Vagina (tissue), 2 donors: ENCODE measurements at regions not wholly inside any gene's neighbourhood (a gene's known extent, or its start where the extent isn't known, plus 50 kb on each side); places are given as distances from the start of the nearest gene placed in this dataset.

Experiments
- POLR2A ChIP-seq, 2 donors: fragments of 450-650 bp; IDR thresholded peaks; one replicate each; pipeline ENCODE4 v1.6.1; 2017; ENCODE audit warnings: antibody characterized with exemption in 2 of 2, mild to moderate bottlenecking in 2 of 2, moderate library complexity in 2 of 2
- POLR2AphosphoS5 ChIP-seq, 2 donors: sonication (generic); formaldehyde crosslinking; IDR thresholded peaks; one replicate each; pipeline ENCODE4 v1.9.0; 2017; ENCODE audit warnings: antibody characterized with exemption in 2 of 2, mild to moderate bottlenecking in 2 of 2, low read depth in 1 of 2; ENCODE audit not compliant: insufficient read depth in 1 of 2
- TF ChIP-seq, protein P1 (sequence below), 3 experiments: fragments of 450-650 bp in 2 of 3; fragments of 200-600 bp in 1 of 3; sonication (generic) in 1 of 3; IDR thresholded peaks; one replicate each; pipeline ENCODE4 v1.5.1; 2017 to 2019; ENCODE audit warnings: antibody characterized with exemption in 3 of 3, mild to moderate bottlenecking in 2 of 3, moderate library complexity in 2 of 3

DNA sequence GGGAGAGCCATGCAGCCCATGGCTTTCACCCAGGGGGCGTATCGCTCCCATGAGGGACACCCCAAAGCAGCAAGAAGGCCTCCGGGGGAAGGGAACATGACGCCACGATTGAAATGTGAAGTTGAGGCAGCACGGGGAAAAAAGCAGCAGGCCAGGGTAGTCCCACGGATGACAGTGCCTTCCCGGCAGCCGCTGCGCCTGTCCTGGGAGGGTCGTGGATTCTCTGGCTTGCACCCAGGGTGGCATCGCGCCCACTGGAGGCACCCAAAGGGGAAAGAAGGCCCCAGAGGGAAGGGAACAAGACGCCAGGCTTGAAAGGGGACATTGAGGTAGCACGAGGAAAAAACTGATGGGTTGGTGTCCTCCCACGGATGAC lies 161.6 kb upstream of the ALG10B start:
- TF ChIP-seq, protein P1, sequence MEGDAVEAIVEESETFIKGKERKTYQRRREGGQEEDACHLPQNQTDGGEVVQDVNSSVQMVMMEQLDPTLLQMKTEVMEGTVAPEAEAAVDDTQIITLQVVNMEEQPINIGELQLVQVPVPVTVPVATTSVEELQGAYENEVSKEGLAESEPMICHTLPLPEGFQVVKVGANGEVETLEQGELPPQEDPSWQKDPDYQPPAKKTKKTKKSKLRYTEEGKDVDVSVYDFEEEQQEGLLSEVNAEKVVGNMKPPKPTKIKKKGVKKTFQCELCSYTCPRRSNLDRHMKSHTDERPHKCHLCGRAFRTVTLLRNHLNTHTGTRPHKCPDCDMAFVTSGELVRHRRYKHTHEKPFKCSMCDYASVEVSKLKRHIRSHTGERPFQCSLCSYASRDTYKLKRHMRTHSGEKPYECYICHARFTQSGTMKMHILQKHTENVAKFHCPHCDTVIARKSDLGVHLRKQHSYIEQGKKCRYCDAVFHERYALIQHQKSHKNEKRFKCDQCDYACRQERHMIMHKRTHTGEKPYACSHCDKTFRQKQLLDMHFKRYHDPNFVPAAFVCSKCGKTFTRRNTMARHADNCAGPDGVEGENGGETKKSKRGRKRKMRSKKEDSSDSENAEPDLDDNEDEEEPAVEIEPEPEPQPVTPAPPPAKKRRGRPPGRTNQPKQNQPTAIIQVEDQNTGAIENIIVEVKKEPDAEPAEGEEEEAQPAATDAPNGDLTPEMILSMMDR (IDR thresholded peaks at IDR 0.05) = no peak
- no peak for TF ChIP-seq POLR2A (IDR thresholded peaks at IDR 0.05)
- TF ChIP-seq POLR2AphosphoS5 (IDR thresholded peaks at IDR 0.05; ENCODE audit: insufficient read depth in 1 of 2, low read depth in 1 of 2) = no peak
